HCT116 (cell line): ENCODE measurements at regions not wholly inside any gene's neighbourhood (a gene's known extent, or its start where the extent isn't known, plus 50 kb on each side); places are given as distances from the start of the nearest gene placed in this dataset.

ENCODE experiments used
- ATAC-seq: fragments of 200-7000 bp; cut with Tn5 transposase; 2 replicates; pipeline ENCODE4 v1.9.1; 2020; ENCODE audit warnings: mild to moderate bottlenecking, moderate library complexity
- BruUV-seq: library from RNA; stranded (reverse); fragments of 400-500 nt; replicated peaks from 2 replicates; lab custom pipeline; 2021; lab: Mats Ljungman, UMichigan
- CTCF ChIA-PET: fragments of 300-600 bp; sonication (Branson Sonifier 250); formaldehyde crosslinking; loops from one replicate; lab custom pipeline; 2021; ENCODE audit warnings: antibody characterized with exemption; lab: Charles Lee
- POLR2A ChIA-PET: fragments of 300-600, 350-600 bp; sonication (Branson Sonifier 250); formaldehyde crosslinking; loops from one replicate; lab custom pipeline; 2021; ENCODE audit warnings: antibody characterized with exemption; lab: Charles Lee
- RAD21 ChIA-PET, 2 experiments: fragments of 300-600 bp; sonication (Branson Sonifier 250); formaldehyde crosslinking; loops; one replicate each; lab custom pipeline; 2023; ENCODE audit warnings: low total read pairs in 2 of 2; ENCODE audit not compliant: uncharacterized antibody in 2 of 2, unreplicated experiment in 2 of 2, low non-redundant PET in 1 of 2; lab: Charles Lee
- DNase-seq: peaks from one replicate; pipeline ENCODE4 v3.0.0-alpha.2; 2010; ENCODE audit warnings: low read depth, low spot score
- H2AFZ ChIP-seq: fragments of 200-600 bp; shearing (Covaris generic), sonication (generic); 2 replicates; pipeline ENCODE4 v1.6.1; 2017; ENCODE audit warnings: low read depth, mixed run types, mixed read lengths, antibody characterized with exemption, low read length; ENCODE audit not compliant: poor library complexity, severe bottlenecking
- H3K27ac ChIP-seq: 2 replicates; pipeline ENCODE4 v1.5.1; 2012; ENCODE audit warnings: low read depth, low read length
- H3K27me3 ChIP-seq: fragments of 200-600 bp; sonication (generic); 2 replicates; pipeline ENCODE4 v1.6.1; 2016; ENCODE audit warnings: mixed run types, low read length, mixed read lengths; ENCODE audit not compliant: insufficient read depth
- H3K36me3 ChIP-seq, 2 experiments: fragments of 200-500 bp in 1 of 2; fragments of 200-600 bp in 1 of 2; sonication (Bioruptor generic) in 1 of 2; sonication (generic) in 1 of 2; 2 replicates each; pipeline versions ENCODE4 v1.5.1 to v1.6.1; 2014 to 2016; ENCODE audit warnings: low read length in 2 of 2, inconsistent platforms in 1 of 2, mixed read lengths in 1 of 2, mixed run types in 1 of 2; ENCODE audit not compliant: insufficient read depth in 2 of 2, control insufficient read depth in 1 of 2
- H3K4me1 ChIP-seq, 2 experiments: fragments of 200-600 bp in 1 of 2; sonication (generic) in 1 of 2; 2 replicates each; pipeline versions ENCODE4 v1.5.1 to v1.6.1; 2012 to 2017; ENCODE audit warnings: low read length in 2 of 2, inconsistent platforms in 1 of 2, mild to moderate bottlenecking in 1 of 2, mixed read lengths in 1 of 2, mixed run types in 1 of 2, moderate library complexity in 1 of 2; ENCODE audit not compliant: insufficient read depth in 2 of 2, control insufficient read depth in 1 of 2
- H3K4me2 ChIP-seq: fragments of 200-600 bp; sonication (generic); 2 replicates; pipeline ENCODE4 v1.6.1; 2017; ENCODE audit warnings: mixed run types, low read length, mixed read lengths
- H3K4me3 ChIP-seq, 2 experiments: fragments of 200-600 bp in 1 of 2; sonication (generic) in 1 of 2; replicated peaks in 1 of 2; 2 replicates each; pipeline ENCODE4 v1.5.1; 2011 to 2016; ENCODE audit warnings: low read length in 2 of 2, control low read depth in 1 of 2, low read depth in 1 of 2, mild to moderate bottlenecking in 1 of 2, mixed read lengths in 1 of 2, mixed run types in 1 of 2
- H3K79me2 ChIP-seq: fragments of 200-600 bp; sonication (generic); 2 replicates; pipeline ENCODE4 v1.6.1; 2017; ENCODE audit warnings: mild to moderate bottlenecking, mixed run types, low read length, moderate library complexity, mixed read lengths; ENCODE audit not compliant: insufficient read depth
- H3K9ac ChIP-seq: fragments of 200-600 bp; sonication (generic); 2 replicates; pipeline ENCODE4 v1.6.1; 2016; ENCODE audit warnings: low read length, mixed read lengths
- H3K9me2 ChIP-seq: fragments of 200-600 bp; sonication (generic), shearing (Covaris generic); 2 replicates; pipeline ENCODE4 v1.6.1; 2017; ENCODE audit warnings: mixed run types, mild to moderate bottlenecking, moderate library complexity; ENCODE audit not compliant: insufficient read depth
- H3K9me3 ChIP-seq, 2 experiments: fragments of 200-500 bp in 1 of 2; fragments of 200-600 bp in 1 of 2; sonication (Bioruptor generic) in 1 of 2; sonication (generic) in 1 of 2; 2 replicates each; pipeline ENCODE4 v1.6.1; 2014 to 2017; ENCODE audit warnings: low read length in 2 of 2, mixed read lengths in 2 of 2, inconsistent platforms in 1 of 2, low read depth in 1 of 2, mild to moderate bottlenecking in 1 of 2, mixed run types in 1 of 2, moderate library complexity in 1 of 2; ENCODE audit not compliant: control insufficient read depth in 1 of 2, insufficient read depth in 1 of 2
- H4K20me1 ChIP-seq: fragments of 200-600 bp; sonication (generic), shearing (Covaris generic); 2 replicates; pipeline ENCODE4 v1.6.1; 2017; ENCODE audit warnings: mixed run types, mild to moderate bottlenecking, moderate library complexity; ENCODE audit not compliant: insufficient read depth
- CBX3 ChIP-seq: IDR thresholded peaks from 2 replicates; pipeline ENCODE4 v1.6.1; 2012; ENCODE audit warnings: low read depth
- EZH2phosphoT487 ChIP-seq: fragments of 200-600 bp; IDR thresholded peaks from 2 replicates; pipeline ENCODE4 v1.6.1; 2018; ENCODE audit warnings: antibody characterized with exemption, borderline replicate concordance
- FOSL1 ChIP-seq: IDR thresholded peaks from 2 replicates; pipeline ENCODE4 v1.6.1; 2012; ENCODE audit warnings: low read depth
- JUND ChIP-seq: IDR thresholded peaks from 2 replicates; pipeline ENCODE4 v1.6.1; 2012
- SRF ChIP-seq: IDR thresholded peaks from 2 replicates; pipeline ENCODE4 v1.6.1; 2012; ENCODE audit warnings: low read depth
- YY1 ChIP-seq: IDR thresholded peaks from 2 replicates; pipeline ENCODE4 v1.6.1; 2011; ENCODE audit warnings: low read length, low read depth, moderate library complexity, mild to moderate bottlenecking; ENCODE audit not compliant: insufficient replicate concordance; ENCODE audit errors: extremely low read depth
- intact Hi-C: fragments of 100-400 bp; cut with micrococcal nuclease; formaldehyde crosslinking; loops from 2 replicates; pipeline ENCODE4 v1.10.0; 2022
- TF ChIP-seq, protein P1 (sequence below): IDR thresholded peaks from 2 replicates; pipeline ENCODE4 v1.6.1; 2011; ENCODE audit warnings: mild to moderate bottlenecking, low read length, moderate library complexity; ENCODE audit not compliant: insufficient replicate concordance; ENCODE audit errors: extremely low read depth
- TF ChIP-seq, protein P2 (sequence below): IDR thresholded peaks from 2 replicates; pipeline ENCODE4 v1.6.1; 2012
- TF ChIP-seq, protein P3 (sequence below): IDR thresholded peaks from 2 replicates; pipeline ENCODE4 v1.6.1; 2012
- TF ChIP-seq, protein P4 (sequence below): IDR thresholded peaks from 2 replicates; pipeline ENCODE4 v1.6.1; 2012; ENCODE audit warnings: low read depth

DNA sequence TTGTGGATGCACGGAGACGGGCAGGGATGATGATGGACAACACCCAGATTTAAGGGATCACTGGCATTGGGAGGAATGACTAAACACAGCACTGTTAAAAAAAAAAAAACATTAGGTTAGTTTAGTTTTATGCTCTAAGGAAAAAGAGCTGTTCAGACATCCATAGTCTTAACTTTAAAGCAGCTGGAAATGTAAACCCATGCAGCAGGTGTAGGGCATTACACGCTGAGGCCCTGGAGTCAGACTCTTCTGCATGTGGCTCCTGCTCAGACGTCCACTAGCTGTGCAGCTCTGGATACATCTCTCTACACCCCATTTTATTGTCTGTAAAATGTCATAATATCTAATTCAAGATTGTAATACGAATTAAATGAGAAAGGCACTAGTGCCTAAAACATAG lies 191.8 kb upstream of the RASGRP1 start:
- TF ChIP-seq EZH2phosphoT487 (no peak), JUND (no peak)
- TF ChIP-seq, protein P1, sequence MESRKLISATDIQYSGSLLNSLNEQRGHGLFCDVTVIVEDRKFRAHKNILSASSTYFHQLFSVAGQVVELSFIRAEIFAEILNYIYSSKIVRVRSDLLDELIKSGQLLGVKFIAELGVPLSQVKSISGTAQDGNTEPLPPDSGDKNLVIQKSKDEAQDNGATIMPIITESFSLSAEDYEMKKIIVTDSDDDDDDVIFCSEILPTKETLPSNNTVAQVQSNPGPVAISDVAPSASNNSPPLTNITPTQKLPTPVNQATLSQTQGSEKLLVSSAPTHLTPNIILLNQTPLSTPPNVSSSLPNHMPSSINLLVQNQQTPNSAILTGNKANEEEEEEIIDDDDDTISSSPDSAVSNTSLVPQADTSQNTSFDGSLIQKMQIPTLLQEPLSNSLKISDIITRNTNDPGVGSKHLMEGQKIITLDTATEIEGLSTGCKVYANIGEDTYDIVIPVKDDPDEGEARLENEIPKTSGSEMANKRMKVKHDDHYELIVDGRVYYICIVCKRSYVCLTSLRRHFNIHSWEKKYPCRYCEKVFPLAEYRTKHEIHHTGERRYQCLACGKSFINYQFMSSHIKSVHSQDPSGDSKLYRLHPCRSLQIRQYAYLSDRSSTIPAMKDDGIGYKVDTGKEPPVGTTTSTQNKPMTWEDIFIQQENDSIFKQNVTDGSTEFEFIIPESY = no peak
- TF ChIP-seq, all 23 proteins: peak for 0
- H3K9me3 ChIP-seq = no peaks in the 10 kb centered on the region
- no peak overlapping the region for H3K9ac ChIP-seq
- ATAC-seq (no peak), DNase-seq (no peak)
- H3K27ac ChIP-seq = no peak overlapping the region
- H3K9me2 ChIP-seq = no peaks in the 10 kb centered on the region
- peaks cover 22% of the 10 kb centered on the region for H3K27me3 ChIP-seq
- H3K4me1 ChIP-seq = no peaks in the 10 kb centered on the region
- H3K79me2 ChIP-seq = no peaks in the 10 kb centered on the region
- ChIA-PET POLR2A (no interaction called here), CTCF (no interaction called here), RAD21 (no interaction called here)
- no TSS peak for BruUV-seq
- no peaks in the 10 kb centered on the region for H3K36me3 ChIP-seq
- H3K4me2 ChIP-seq = no peak overlapping the region
- intact Hi-C loops = no loop called here
- H2AFZ ChIP-seq = no peak overlapping the region
- no peaks in the 10 kb centered on the region for H4K20me1 ChIP-seq
- no peak overlapping the region for H3K4me3 ChIP-seq

- no peak overlapping the region for H2AFZ ChIP-seq
- POLR2A ChIA-PET = no interaction called here
- no peak overlapping the region for H3K27ac ChIP-seq
- H3K4me3 ChIP-seq = no peak overlapping the region
- no TSS peak for BruUV-seq
- no peaks in the 10 kb centered on the region for H3K36me3 ChIP-seq
- no peak for DNase-seq
- intact Hi-C loops = no loop called here
- RAD21 ChIA-PET = no interaction called here
- TF ChIP-seq CBX3 (no peak), SRF (no peak), YY1 (no peak), FOSL1 (no peak)
- TF ChIP-seq, protein P2, sequence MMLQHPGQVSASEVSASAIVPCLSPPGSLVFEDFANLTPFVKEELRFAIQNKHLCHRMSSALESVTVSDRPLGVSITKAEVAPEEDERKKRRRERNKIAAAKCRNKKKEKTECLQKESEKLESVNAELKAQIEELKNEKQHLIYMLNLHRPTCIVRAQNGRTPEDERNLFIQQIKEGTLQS = no peak
- TF ChIP-seq, protein P3, sequence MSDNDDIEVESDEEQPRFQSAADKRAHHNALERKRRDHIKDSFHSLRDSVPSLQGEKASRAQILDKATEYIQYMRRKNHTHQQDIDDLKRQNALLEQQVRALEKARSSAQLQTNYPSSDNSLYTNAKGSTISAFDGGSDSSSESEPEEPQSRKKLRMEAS = no peak
- TF ChIP-seq, protein P4, sequence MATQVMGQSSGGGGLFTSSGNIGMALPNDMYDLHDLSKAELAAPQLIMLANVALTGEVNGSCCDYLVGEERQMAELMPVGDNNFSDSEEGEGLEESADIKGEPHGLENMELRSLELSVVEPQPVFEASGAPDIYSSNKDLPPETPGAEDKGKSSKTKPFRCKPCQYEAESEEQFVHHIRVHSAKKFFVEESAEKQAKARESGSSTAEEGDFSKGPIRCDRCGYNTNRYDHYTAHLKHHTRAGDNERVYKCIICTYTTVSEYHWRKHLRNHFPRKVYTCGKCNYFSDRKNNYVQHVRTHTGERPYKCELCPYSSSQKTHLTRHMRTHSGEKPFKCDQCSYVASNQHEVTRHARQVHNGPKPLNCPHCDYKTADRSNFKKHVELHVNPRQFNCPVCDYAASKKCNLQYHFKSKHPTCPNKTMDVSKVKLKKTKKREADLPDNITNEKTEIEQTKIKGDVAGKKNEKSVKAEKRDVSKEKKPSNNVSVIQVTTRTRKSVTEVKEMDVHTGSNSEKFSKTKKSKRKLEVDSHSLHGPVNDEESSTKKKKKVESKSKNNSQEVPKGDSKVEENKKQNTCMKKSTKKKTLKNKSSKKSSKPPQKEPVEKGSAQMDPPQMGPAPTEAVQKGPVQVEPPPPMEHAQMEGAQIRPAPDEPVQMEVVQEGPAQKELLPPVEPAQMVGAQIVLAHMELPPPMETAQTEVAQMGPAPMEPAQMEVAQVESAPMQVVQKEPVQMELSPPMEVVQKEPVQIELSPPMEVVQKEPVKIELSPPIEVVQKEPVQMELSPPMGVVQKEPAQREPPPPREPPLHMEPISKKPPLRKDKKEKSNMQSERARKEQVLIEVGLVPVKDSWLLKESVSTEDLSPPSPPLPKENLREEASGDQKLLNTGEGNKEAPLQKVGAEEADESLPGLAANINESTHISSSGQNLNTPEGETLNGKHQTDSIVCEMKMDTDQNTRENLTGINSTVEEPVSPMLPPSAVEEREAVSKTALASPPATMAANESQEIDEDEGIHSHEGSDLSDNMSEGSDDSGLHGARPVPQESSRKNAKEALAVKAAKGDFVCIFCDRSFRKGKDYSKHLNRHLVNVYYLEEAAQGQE = no peak
- TF ChIP-seq, all 23 proteins: peak for 0
- H3K4me1 ChIP-seq = no peaks in the 10 kb centered on the region
- H4K20me1 ChIP-seq = no peaks in the 10 kb centered on the region
- no peaks in the 10 kb centered on the region for H3K9me2 ChIP-seq
- no peak overlapping the region for H3K9ac ChIP-seq
- H3K4me2 ChIP-seq = no peak overlapping the region
- no peaks in the 10 kb centered on the region for H3K9me3 ChIP-seq
- CTCF ChIA-PET = no interaction called here
- no peak for ATAC-seq
- H3K79me2 ChIP-seq = no peaks in the 10 kb centered on the region
- peaks cover 22% of the 10 kb centered on the region for H3K27me3 ChIP-seq
Measured at GRCh38 chr15:38758043-38758442, 193.4 kb upstream of the RASGRP1 start.
